ENCODE measurements at regions not wholly inside any gene's neighbourhood (a gene's known extent, or its start where the extent isn't known, plus 50 kb on each side); places are given as distances from the start of the nearest gene placed in this dataset.

GRCh38 chr7:9124320-9124719 lies 690.9 kb downstream of the NXPH1 start:
- TF ChIP-seq POLR2A (IDR thresholded peaks at IDR 0.05; ENCODE audit: low read length): no peak
- no peak for TF ChIP-seq GATA1 (IDR thresholded peaks at IDR 0.05; ENCODE audit: low read depth, low read length)

All from erythroblast (primary cell).